Nephron (organoid): ENCODE measurements at regions not wholly inside any gene's neighbourhood (a gene's known extent, or its start where the extent isn't known, plus 50 kb on each side); places are given as distances from the start of the nearest gene placed in this dataset.

Experiments used
- H3K27ac Mint-ChIP-seq, 3 experiments: 2 replicates each; pipeline ENCODE4 v1.8.0; 2020; ENCODE audit warnings: mixed read lengths in 3 of 3, mild to moderate bottlenecking in 2 of 3, moderate library complexity in 1 of 3
- H3K27me3 Mint-ChIP-seq: 2 replicates; pipeline ENCODE4 v1.8.0; 2021; ENCODE audit warnings: low read depth, mild to moderate bottlenecking, moderate library complexity, mixed read lengths
- H3K36me3 Mint-ChIP-seq: 2 replicates; pipeline ENCODE4 v1.8.0; 2020; ENCODE audit warnings: low read depth, mixed read lengths
- H3K4me1 Mint-ChIP-seq: 2 replicates; pipeline ENCODE4 v1.8.0; 2020; ENCODE audit warnings: mixed read lengths
- H3K4me3 Mint-ChIP-seq, 3 experiments: 2 replicates each; pipeline ENCODE4 v1.8.0; 2020; ENCODE audit warnings: mild to moderate bottlenecking in 3 of 3, mixed read lengths in 3 of 3, moderate library complexity in 2 of 3
- H3K9me3 Mint-ChIP-seq: 2 replicates; pipeline ENCODE4 v1.8.0; 2020; ENCODE audit warnings: mixed read lengths
- CTCF ChIP-seq, 3 experiments: fragments of 200-600 bp; sonication (generic); IDR thresholded peaks; one replicate each; pipeline ENCODE4 v1.5.0; 2021; ENCODE audit warnings: antibody characterized with exemption in 3 of 3; ENCODE audit not compliant: unreplicated experiment in 3 of 3

DNA sequence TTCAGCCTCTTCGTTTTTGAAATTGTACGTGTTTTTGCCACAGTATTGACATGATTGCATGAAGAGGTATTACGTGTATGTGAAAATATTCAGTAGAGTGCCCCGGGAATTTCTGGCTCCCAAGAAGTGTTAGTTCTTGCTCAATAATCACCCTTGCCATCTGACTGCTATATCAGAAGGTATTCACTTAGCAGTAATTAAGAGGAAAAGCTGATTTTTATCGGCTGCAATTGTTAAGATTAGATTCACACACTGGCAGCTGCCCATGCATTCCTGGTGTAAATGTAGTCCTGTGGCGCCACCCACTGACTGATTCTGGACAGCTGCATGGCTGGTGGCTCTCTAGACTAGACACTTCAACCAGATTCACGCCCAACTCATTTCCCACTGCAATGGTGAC is 440.1 kb upstream of the ADAMTS16 start:
- peak overlapping the region; percentile 79 to 90 (median 83) for H3K27ac Mint-ChIP-seq
- H3K27me3 Mint-ChIP-seq: no peaks in the 10 kb centered on the region
- peak overlapping the region in 2 of 3 experiments; percentile 1 to 18 for H3K4me3 Mint-ChIP-seq
- H3K4me1 Mint-ChIP-seq: peaks cover 26% of the 10 kb centered on the region
- no peaks in the 10 kb centered on the region for H3K9me3 Mint-ChIP-seq
- H3K36me3 Mint-ChIP-seq: no peaks in the 10 kb centered on the region
- peak; percentile 81 to 89 (median 88) for TF ChIP-seq CTCF (IDR thresholded peaks at IDR 0.05; ENCODE audit: unreplicated experiment in 3 of 3)

DNA sequence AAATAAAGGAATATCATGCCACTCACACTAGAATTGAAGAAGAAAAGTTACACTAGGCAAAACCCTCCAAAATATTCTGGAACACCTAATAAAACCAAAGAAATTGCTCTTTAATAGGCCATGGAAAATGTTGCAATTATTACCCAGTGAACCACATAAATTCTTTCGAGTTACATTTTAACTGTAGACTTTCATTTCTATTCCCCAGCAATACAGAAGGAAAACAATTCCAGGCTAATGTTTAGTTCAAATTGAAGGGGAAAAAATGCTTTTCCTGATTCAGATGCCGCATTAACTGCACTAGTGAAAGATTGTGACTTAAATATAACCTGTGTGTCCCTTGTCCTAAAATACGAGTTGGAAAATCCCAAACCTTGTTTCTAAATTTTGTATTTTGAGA is 439.3 kb upstream of the ADAMTS16 start:
- H3K27me3 Mint-ChIP-seq: no peaks in the 10 kb centered on the region
- H3K4me1 Mint-ChIP-seq: peaks cover 26% of the 10 kb centered on the region
- TF ChIP-seq CTCF (IDR thresholded peaks at IDR 0.05; ENCODE audit: unreplicated experiment in 3 of 3): no peak
- H3K27ac Mint-ChIP-seq: peak overlapping the region; percentile 79 to 90 (median 83)
- peak overlapping the region in 1 of 3 experiments; percentile 11 for H3K4me3 Mint-ChIP-seq
- H3K9me3 Mint-ChIP-seq: no peaks in the 10 kb centered on the region
- H3K36me3 Mint-ChIP-seq: no peaks in the 10 kb centered on the region

DNA sequence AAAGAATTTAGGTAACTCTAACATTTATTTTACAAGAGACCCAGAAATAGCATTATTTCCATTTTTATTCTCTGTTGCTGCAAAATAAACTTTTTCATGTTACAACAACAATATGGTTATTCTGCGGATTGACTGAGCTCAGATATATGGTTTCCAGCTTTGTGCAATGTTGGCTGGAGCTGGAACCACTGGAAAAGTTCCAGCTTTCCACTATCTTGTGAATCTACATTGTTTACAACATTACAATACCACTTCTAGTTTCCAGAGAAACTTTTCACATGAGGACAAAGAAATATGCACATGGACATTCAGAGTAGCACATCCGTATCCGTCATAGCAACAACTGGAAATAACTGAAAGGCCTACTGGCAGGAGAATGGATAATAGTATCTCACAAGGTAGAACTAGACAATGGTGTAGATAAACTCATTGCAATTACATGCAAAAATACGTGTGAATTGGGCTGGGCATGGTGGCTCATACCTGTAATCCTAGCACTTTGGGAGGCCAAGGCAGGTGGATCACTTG is 436.1 kb upstream of the ADAMTS16 start:
- Mint-ChIP-seq H3K4me1 (peaks cover 26% of the 10 kb centered on the region), H3K9me3 (no peaks in the 10 kb centered on the region), H3K36me3 (no peaks in the 10 kb centered on the region), H3K4me3 (no peak overlapping the region), H3K27ac (peak overlapping the region in 2 of 3 experiments; percentile 18 to 61), H3K27me3 (no peaks in the 10 kb centered on the region)
- no peak for TF ChIP-seq CTCF (IDR thresholded peaks at IDR 0.05; ENCODE audit: unreplicated experiment in 3 of 3)

- Mint-ChIP-seq H3K27me3 (no peaks in the 10 kb centered on the region), H3K36me3 (no peaks in the 10 kb centered on the region), H3K4me3 (no peak overlapping the region), H3K9me3 (no peaks in the 10 kb centered on the region), H3K27ac (no peak overlapping the region), H3K4me1 (peaks cover 24% of the 10 kb centered on the region)
- no peak for TF ChIP-seq CTCF (IDR thresholded peaks at IDR 0.05; ENCODE audit: unreplicated experiment in 3 of 3)
These were observed 435.2 kb upstream of the ADAMTS16 start for GRCh38 chr5:4704951-4705350.

GRCh38 chr5:4716781-4717180 is 423.3 kb upstream of the ADAMTS16 start:
- Mint-ChIP-seq H3K4me3 (no peak overlapping the region), H3K9me3 (peaks cover 16% of the 10 kb centered on the region), H3K4me1 (peaks cover 18% of the 10 kb centered on the region), H3K27ac (peak overlapping the region; percentile 14 to 59 (median 35)), H3K27me3 (no peaks in the 10 kb centered on the region), H3K36me3 (no peaks in the 10 kb centered on the region)
- TF ChIP-seq CTCF (IDR thresholded peaks at IDR 0.05; ENCODE audit: unreplicated experiment in 3 of 3): no peak

- peaks cover 12% of the 10 kb centered on the region for H3K9me3 Mint-ChIP-seq
- H3K27me3 Mint-ChIP-seq: no peaks in the 10 kb centered on the region
- peaks cover 18% of the 10 kb centered on the region for H3K4me1 Mint-ChIP-seq
- H3K27ac Mint-ChIP-seq: peak overlapping the region; percentile 14 to 59 (median 35)
- H3K36me3 Mint-ChIP-seq: no peaks in the 10 kb centered on the region
- TF ChIP-seq CTCF (IDR thresholded peaks at IDR 0.05; ENCODE audit: unreplicated experiment in 3 of 3): no peak
- no peak overlapping the region for H3K4me3 Mint-ChIP-seq
These were observed 422.7 kb upstream of the ADAMTS16 start for GRCh38 chr5:4717446-4717845.
